Neuronal stem cell (in vitro differentiated cells): ENCODE measurements at regions not wholly inside any gene's neighbourhood (a gene's known extent, or its start where the extent isn't known, plus 50 kb on each side); places are given as distances from the start of the nearest gene placed in this dataset.

Source experiments
- DNase-seq: peaks from one replicate; pipeline ENCODE4 v3.0.0-alpha.2; 2013; ENCODE audit warnings: low spot score
- H2AFZ ChIP-seq: one replicate; pipeline ENCODE4 v1.6.1; 2013; ENCODE audit warnings: mild to moderate bottlenecking, low read length, inconsistent platforms
- H2AK5ac ChIP-seq: 2 replicates; pipeline ENCODE4 v1.6.1; 2013; ENCODE audit warnings: low read depth, mild to moderate bottlenecking, inconsistent platforms, low read length, moderate library complexity, mixed read lengths
- H2BK120ac ChIP-seq: 2 replicates; pipeline ENCODE4 v1.6.1; 2013; ENCODE audit warnings: low read depth, mild to moderate bottlenecking, inconsistent platforms, low read length, moderate library complexity, mixed read lengths
- H2BK12ac ChIP-seq: one replicate; pipeline ENCODE4 v1.6.1; 2013; ENCODE audit warnings: low read length, inconsistent platforms
- H2BK15ac ChIP-seq: 2 replicates; pipeline ENCODE4 v1.6.1; 2013; ENCODE audit warnings: mild to moderate bottlenecking, low read length, inconsistent platforms, mixed read lengths
- H2BK5ac ChIP-seq: one replicate; pipeline ENCODE4 v1.6.1; 2013; ENCODE audit warnings: inconsistent platforms, mild to moderate bottlenecking, low read length, moderate library complexity
- H3K14ac ChIP-seq: one replicate; pipeline ENCODE4 v1.6.1; 2013; ENCODE audit warnings: low read length, inconsistent platforms
- H3K18ac ChIP-seq: 2 replicates; pipeline ENCODE4 v1.6.1; 2013; ENCODE audit warnings: low read length, inconsistent platforms
- H3K23ac ChIP-seq: 2 replicates; pipeline ENCODE4 v1.6.1; 2013; ENCODE audit warnings: low read depth, mild to moderate bottlenecking, mixed read lengths, low read length, inconsistent platforms; ENCODE audit not compliant: poor library complexity
- H3K27ac ChIP-seq: replicated peaks from 3 replicates; pipeline ENCODE4 v1.5.1; 2013; ENCODE audit warnings: low read length, inconsistent platforms
- H3K27me3 ChIP-seq, 3 experiments: 2 replicates each; pipeline ENCODE4 v1.6.1; 2013; ENCODE audit warnings: low read length in 3 of 3, mild to moderate bottlenecking in 2 of 3, inconsistent platforms in 1 of 3, low read depth in 1 of 3, mixed read lengths in 1 of 3, moderate library complexity in 1 of 3; ENCODE audit not compliant: control insufficient read depth in 3 of 3, insufficient read depth in 3 of 3
- H3K36me3 ChIP-seq, 2 donors: replicated peaks in 1 of 2; 2 replicates each; pipeline ENCODE4 v1.6.1; 2013; ENCODE audit warnings: low read length in 2 of 2; ENCODE audit not compliant: control insufficient read depth in 2 of 2, insufficient read depth in 2 of 2
- H3K4ac ChIP-seq: 2 replicates; pipeline ENCODE4 v1.6.1; 2013; ENCODE audit warnings: inconsistent platforms, mild to moderate bottlenecking, low read length, moderate library complexity
- H3K4me1 ChIP-seq, 2 donors: 1 replicate in 1 of 2; 2 replicates in 1 of 2; pipeline ENCODE4 v1.6.1; 2013; ENCODE audit warnings: low read length in 2 of 2, low read depth in 1 of 2; ENCODE audit not compliant: control insufficient read depth in 2 of 2, insufficient read depth in 1 of 2
- H3K4me2 ChIP-seq: one replicate; pipeline ENCODE4 v1.6.1; 2013; ENCODE audit warnings: mild to moderate bottlenecking, low read length, inconsistent platforms; ENCODE audit not compliant: insufficient read depth, poor library complexity, severe bottlenecking
- H3K4me3 ChIP-seq, 2 donors: 2 replicates each; pipeline ENCODE4 v1.5.1; 2013; ENCODE audit warnings: low read length in 2 of 2, mild to moderate bottlenecking in 2 of 2, inconsistent platforms in 1 of 2, moderate library complexity in 1 of 2
- H3K79me1 ChIP-seq: one replicate; pipeline ENCODE4 v1.6.1; 2013; ENCODE audit warnings: low read depth, mild to moderate bottlenecking, inconsistent platforms, low read length, moderate library complexity
- H3K9ac ChIP-seq: one replicate; pipeline ENCODE4 v1.6.1; 2013; ENCODE audit warnings: mild to moderate bottlenecking, low read depth, low read length, inconsistent platforms; ENCODE audit not compliant: poor library complexity
- H3K9me3 ChIP-seq, 2 donors: replicated peaks in 1 of 2; 2 replicates each; pipeline versions ENCODE3 to v1.6.1; 2013; ENCODE audit warnings: low read length in 2 of 2, mild to moderate bottlenecking in 2 of 2, inconsistent platforms in 1 of 2, low read depth in 1 of 2, mixed read lengths in 1 of 2, moderate library complexity in 1 of 2; ENCODE audit not compliant: control insufficient read depth in 2 of 2, insufficient read depth in 1 of 2
- H4K8ac ChIP-seq: one replicate; pipeline ENCODE4 v1.6.1; 2013; ENCODE audit warnings: low read depth, mild to moderate bottlenecking, inconsistent platforms, low read length, moderate library complexity
- H4K91ac ChIP-seq: one replicate; pipeline ENCODE4 v1.6.1; 2013; ENCODE audit warnings: low read length, low read depth, mild to moderate bottlenecking, inconsistent platforms; ENCODE audit not compliant: poor library complexity
- WGBS, 2 donors: extraction: QIAGEN DNeasy Blood & Tissue Kit; methylation state at CpG; one replicate each; pipeline ENCODE4 v1.1.7; 2013; ENCODE audit warnings: missing lambda C conversion rate in 2 of 2, mixed read lengths in 1 of 2; ENCODE audit not compliant: insufficient read length in 2 of 2, insufficient replicate concordance in 1 of 2; ENCODE audit errors: extremely low coverage in 2 of 2; 5-methylcytosine and 5-hydroxymethylcytosine counted together

GRCh38 chr12:104889735-104890134 is 68.4 kb downstream of the SLC41A2 start:
- no peak overlapping the region for H2BK5ac ChIP-seq
- no peak overlapping the region for H3K23ac ChIP-seq
- H3K9ac ChIP-seq, result no peak overlapping the region
- H4K91ac ChIP-seq, result no peak overlapping the region
- H2BK120ac ChIP-seq, result no peak overlapping the region
- H3K18ac ChIP-seq, result no peak overlapping the region
- no peak overlapping the region for H2BK12ac ChIP-seq
- no peaks in the 10 kb centered on the region for H3K79me1 ChIP-seq
- no peak overlapping the region for H3K27ac ChIP-seq
- no peak overlapping the region for H3K14ac ChIP-seq
- no peak overlapping the region for H2AK5ac ChIP-seq
- no peak overlapping the region for H3K4ac ChIP-seq
- H3K4me2 ChIP-seq, result no peak overlapping the region
- no peak overlapping the region for H2AFZ ChIP-seq
- no peaks in the 10 kb centered on the region for H3K4me1 ChIP-seq
- no peaks in the 10 kb centered on the region for H3K9me3 ChIP-seq
- no peak for DNase-seq
- no peak overlapping the region for H2BK15ac ChIP-seq
- WGBS, 2 donors, result no CpG with 5 or more reads among the region's 1 CpG
- H4K8ac ChIP-seq, result no peak overlapping the region
- no peak overlapping the region for H3K4me3 ChIP-seq
- H3K27me3 ChIP-seq, result peaks cover 0 to 4% (median 0%) of the 10 kb centered on the region in 3 experiments
- H3K36me3 ChIP-seq, result no peaks in the 10 kb centered on the region

- Histone ChIP-seq H2AFZ (no peak overlapping the region), H3K4me1 (no peaks in the 10 kb centered on the region), H3K9me3 (no peaks in the 10 kb centered on the region), H3K4me3 (no peak overlapping the region), H2BK5ac (no peak overlapping the region), H2BK120ac (no peak overlapping the region), H2BK12ac (no peak overlapping the region), H3K9ac (no peak overlapping the region), H2BK15ac (no peak overlapping the region), H3K36me3 (no peaks in the 10 kb centered on the region), H3K79me1 (no peaks in the 10 kb centered on the region), H3K14ac (no peak overlapping the region), H4K8ac (no peak overlapping the region), H3K27me3 (peaks cover 0 to 4% (median 1%) of the 10 kb centered on the region in 3 experiments), H3K4me2 (no peak overlapping the region), H4K91ac (no peak overlapping the region), H2AK5ac (no peak overlapping the region), H3K23ac (no peak overlapping the region), H3K4ac (no peak overlapping the region), H3K27ac (no peak overlapping the region), H3K18ac (no peak overlapping the region)
- DNase-seq, result no peak
Measured at GRCh38 chr12:104888892-104889291, 69.2 kb downstream of the SLC41A2 start.

GRCh38 chr12:104888481-104888880 is 69.6 kb downstream of the SLC41A2 start:
- H3K4me3 ChIP-seq, result no peak overlapping the region
- no peaks in the 10 kb centered on the region for H3K4me1 ChIP-seq
- H3K79me1 ChIP-seq, result no peaks in the 10 kb centered on the region
- no peak overlapping the region for H3K23ac ChIP-seq
- no peak overlapping the region for H3K18ac ChIP-seq
- no peak overlapping the region for H3K27ac ChIP-seq
- H3K4me2 ChIP-seq, result no peak overlapping the region
- WGBS, 2 donors, result no CpG with 5 or more reads among the region's 2 CpGs
- H4K91ac ChIP-seq, result no peak overlapping the region
- H3K9ac ChIP-seq, result no peak overlapping the region
- no peak overlapping the region for H3K14ac ChIP-seq
- no peak overlapping the region for H4K8ac ChIP-seq
- H3K36me3 ChIP-seq, result no peaks in the 10 kb centered on the region
- no peak for DNase-seq
- H2AFZ ChIP-seq, result no peak overlapping the region
- no peak overlapping the region for H2BK120ac ChIP-seq
- H3K9me3 ChIP-seq, result no peaks in the 10 kb centered on the region
- no peak overlapping the region for H2BK12ac ChIP-seq
- no peak overlapping the region for H3K4ac ChIP-seq
- H2AK5ac ChIP-seq, result no peak overlapping the region
- H3K27me3 ChIP-seq, result peaks cover 0 to 4% (median 1%) of the 10 kb centered on the region in 3 experiments
- no peak overlapping the region for H2BK15ac ChIP-seq
- no peak overlapping the region for H2BK5ac ChIP-seq

GRCh38 chr12:104887452-104887851 is 70.6 kb downstream of the SLC41A2 start:
- H2BK15ac ChIP-seq, result no peak overlapping the region
- H3K4me2 ChIP-seq, result no peak overlapping the region
- no peak overlapping the region for H2BK12ac ChIP-seq
- no peak overlapping the region for H2AFZ ChIP-seq
- no peak overlapping the region for H3K14ac ChIP-seq
- H4K91ac ChIP-seq, result no peak overlapping the region
- H3K4me1 ChIP-seq, result no peaks in the 10 kb centered on the region
- DNase-seq, result no peak
- whole genome bisulfite sequencing, 2 donors, result no CpG with 5 or more reads among the region's 2 CpGs
- no peak overlapping the region for H2BK5ac ChIP-seq
- H3K18ac ChIP-seq, result no peak overlapping the region
- H3K23ac ChIP-seq, result no peak overlapping the region
- no peak overlapping the region for H4K8ac ChIP-seq
- no peak overlapping the region for H2AK5ac ChIP-seq
- H3K9me3 ChIP-seq, result no peaks in the 10 kb centered on the region
- no peak overlapping the region for H3K27ac ChIP-seq
- no peaks in the 10 kb centered on the region for H3K36me3 ChIP-seq
- peaks cover 0 to 4% (median 1%) of the 10 kb centered on the region in 3 experiments for H3K27me3 ChIP-seq
- no peak overlapping the region for H2BK120ac ChIP-seq
- no peaks in the 10 kb centered on the region for H3K79me1 ChIP-seq
- H3K4ac ChIP-seq, result no peak overlapping the region
- no peak overlapping the region for H3K4me3 ChIP-seq
- no peak overlapping the region for H3K9ac ChIP-seq
